Mesenchymal stem cell (in vitro differentiated cells and primary cell): ENCODE measurements at regions not wholly inside any gene's neighbourhood (a gene's known extent, or its start where the extent isn't known, plus 50 kb on each side); places are given as distances from the start of the nearest gene placed in this dataset.

Experiments used
- DNase-seq: peaks from one replicate; pipeline ENCODE4 v3.0.0-alpha.2; 2013
- H2AFZ ChIP-seq: one replicate; pipeline ENCODE4 v1.6.1; 2013; ENCODE audit warnings: low read depth, mild to moderate bottlenecking, control low read depth, inconsistent platforms, low read length, moderate library complexity
- H2AK5ac ChIP-seq: 2 replicates; pipeline ENCODE4 v1.6.1; 2013; ENCODE audit warnings: low read length, moderate library complexity, mild to moderate bottlenecking, inconsistent platforms; ENCODE audit not compliant: severe bottlenecking
- H2BK120ac ChIP-seq: one replicate; pipeline ENCODE4 v1.6.1; 2013; ENCODE audit warnings: low read depth, mild to moderate bottlenecking, inconsistent platforms, low read length, moderate library complexity
- H2BK12ac ChIP-seq, 2 experiments: one replicate each; pipeline ENCODE4 v1.6.1; 2013; ENCODE audit warnings: inconsistent platforms in 2 of 2, low read length in 2 of 2, mild to moderate bottlenecking in 2 of 2, moderate library complexity in 2 of 2, control low read depth in 1 of 2
- H2BK15ac ChIP-seq: one replicate; pipeline ENCODE4 v1.6.1; 2013; ENCODE audit warnings: mild to moderate bottlenecking, low read depth, inconsistent platforms; ENCODE audit not compliant: poor library complexity, severe bottlenecking
- H2BK5ac ChIP-seq: 2 replicates; pipeline ENCODE4 v1.6.1; 2013; ENCODE audit warnings: low read depth, mild to moderate bottlenecking, low read length, control low read depth, inconsistent platforms; ENCODE audit not compliant: poor library complexity, severe bottlenecking
- H3K14ac ChIP-seq, 2 experiments: one replicate each; pipeline ENCODE4 v1.6.1; 2013; ENCODE audit warnings: inconsistent platforms in 2 of 2, low read length in 2 of 2, control low read depth in 1 of 2, mild to moderate bottlenecking in 1 of 2, moderate library complexity in 1 of 2
- H3K18ac ChIP-seq, 2 experiments: one replicate each; pipeline ENCODE4 v1.6.1; 2013; ENCODE audit warnings: inconsistent platforms in 2 of 2, low read length in 2 of 2, control low read depth in 1 of 2, low read depth in 1 of 2, mild to moderate bottlenecking in 1 of 2
- H3K23ac ChIP-seq, 2 experiments: one replicate each; pipeline ENCODE4 v1.6.1; 2013; ENCODE audit warnings: inconsistent platforms in 2 of 2, low read length in 2 of 2, mild to moderate bottlenecking in 2 of 2, moderate library complexity in 2 of 2, control low read depth in 1 of 2
- H3K27ac ChIP-seq: 2 replicates; pipeline ENCODE4 v1.5.1; 2013; ENCODE audit warnings: mild to moderate bottlenecking, moderate library complexity, low read length, control low read depth, inconsistent platforms; ENCODE audit not compliant: poor library complexity, severe bottlenecking
- H3K27me3 ChIP-seq, 2 experiments: 2 replicates each; pipeline versions ENCODE4 v1.6.1 to v1.7.0; 2013; ENCODE audit warnings: low read length in 2 of 2, mild to moderate bottlenecking in 2 of 2, moderate library complexity in 2 of 2, control low read depth in 1 of 2, inconsistent platforms in 1 of 2; ENCODE audit not compliant: control insufficient read depth in 1 of 2, insufficient read depth in 1 of 2
- H3K36me3 ChIP-seq, 2 experiments: 2 replicates each; pipeline versions ENCODE4 v1.6.1 to v1.7.0; 2013; ENCODE audit warnings: low read length in 2 of 2, control low read depth in 1 of 2, inconsistent platforms in 1 of 2, low read depth in 1 of 2, mild to moderate bottlenecking in 1 of 2; ENCODE audit not compliant: insufficient read depth in 2 of 2, control insufficient read depth in 1 of 2
- H3K4ac ChIP-seq, 2 experiments: one replicate each; pipeline ENCODE4 v1.6.1; 2013; ENCODE audit warnings: inconsistent platforms in 2 of 2, low read length in 2 of 2, mild to moderate bottlenecking in 2 of 2, moderate library complexity in 2 of 2, control low read depth in 1 of 2, low read depth in 1 of 2
- H3K4me1 ChIP-seq: 2 replicates; pipeline ENCODE4 v1.6.1; 2013; ENCODE audit warnings: low read depth, low read length, control low read depth; ENCODE audit not compliant: control insufficient read depth, insufficient read depth
- H3K4me2 ChIP-seq: 2 replicates; pipeline ENCODE4 v1.6.1; 2013; ENCODE audit warnings: low read length, mild to moderate bottlenecking, inconsistent platforms; ENCODE audit not compliant: poor library complexity, severe bottlenecking
- H3K4me3 ChIP-seq, 2 experiments: 2 replicates each; pipeline versions ENCODE4 v1.5.1 to v1.7.0; 2013; ENCODE audit warnings: low read length in 2 of 2, mild to moderate bottlenecking in 2 of 2, control low read depth in 1 of 2, low read depth in 1 of 2; ENCODE audit not compliant: insufficient read depth in 1 of 2
- H3K79me1 ChIP-seq: replicated peaks from 2 replicates; pipeline ENCODE4 v1.6.1; 2013; ENCODE audit warnings: mild to moderate bottlenecking, control low read depth, low read length, inconsistent platforms; ENCODE audit not compliant: poor library complexity, severe bottlenecking
- H3K9ac ChIP-seq: 2 replicates; pipeline ENCODE4 v1.7.0; 2013; ENCODE audit warnings: mild to moderate bottlenecking, low read length, moderate library complexity
- H3K9me3 ChIP-seq: 2 replicates; pipeline ENCODE4 v1.7.0; 2013; ENCODE audit warnings: mild to moderate bottlenecking, low read length; ENCODE audit not compliant: control insufficient read depth
- H4K8ac ChIP-seq: one replicate; pipeline ENCODE4 v1.6.1; 2013; ENCODE audit warnings: inconsistent platforms, mild to moderate bottlenecking, low read length, moderate library complexity
- H4K91ac ChIP-seq: one replicate; pipeline ENCODE4 v1.6.1; 2013; ENCODE audit warnings: mild to moderate bottlenecking, low read length, inconsistent platforms
- WGBS: methylation state at CpG from one replicate; pipeline ENCODE4 v1.1.7; 2013; ENCODE audit warnings: mixed read lengths; 5-methylcytosine and 5-hydroxymethylcytosine counted together

DNA sequence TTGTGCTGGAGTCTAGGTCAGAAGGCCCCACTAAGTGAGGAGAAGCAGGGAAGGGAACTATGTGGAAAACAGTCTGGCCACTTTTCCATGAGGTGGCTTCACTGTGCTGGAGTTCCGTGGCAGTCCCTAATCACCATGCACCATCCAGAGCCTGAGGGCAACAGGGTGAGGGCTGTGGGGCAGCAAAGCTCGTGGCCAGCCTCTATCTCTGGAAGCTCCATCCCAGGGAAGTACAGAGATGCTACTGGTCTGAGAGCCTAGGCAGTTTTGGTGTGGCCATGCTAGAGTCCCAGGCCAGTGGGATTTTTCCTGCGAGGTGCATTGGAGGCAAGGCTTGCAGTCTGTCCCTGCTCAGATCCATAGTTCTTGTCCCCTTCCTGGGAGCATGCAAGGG lies 157.3 kb upstream of the LRRC7 start:
- Histone ChIP-seq H3K79me1 (no peaks in the 10 kb centered on the region), H3K9me3 (no peaks in the 10 kb centered on the region), H2BK5ac (no peak overlapping the region), H3K4me2 (no peak overlapping the region), H2AFZ (no peak overlapping the region), H4K8ac (no peak overlapping the region), H4K91ac (peak overlapping the region; percentile 8), H2BK15ac (no peak overlapping the region), H3K27ac (no peak overlapping the region), H3K4me1 (peaks cover 5% of the 10 kb centered on the region), H2AK5ac (no peak overlapping the region), H3K14ac (no peak overlapping the region), H3K27me3 (no peaks in the 10 kb centered on the region), H2BK12ac (no peak overlapping the region), H3K4ac (no peak overlapping the region), H3K23ac (no peak overlapping the region), H2BK120ac (no peak overlapping the region), H3K18ac (no peak overlapping the region), H3K4me3 (no peak overlapping the region), H3K9ac (no peak overlapping the region), H3K36me3 (no peaks in the 10 kb centered on the region)
- 77% methylated on average over 3 of the region's 3 CpGs for WGBS
- DNase-seq = no peak

DNA sequence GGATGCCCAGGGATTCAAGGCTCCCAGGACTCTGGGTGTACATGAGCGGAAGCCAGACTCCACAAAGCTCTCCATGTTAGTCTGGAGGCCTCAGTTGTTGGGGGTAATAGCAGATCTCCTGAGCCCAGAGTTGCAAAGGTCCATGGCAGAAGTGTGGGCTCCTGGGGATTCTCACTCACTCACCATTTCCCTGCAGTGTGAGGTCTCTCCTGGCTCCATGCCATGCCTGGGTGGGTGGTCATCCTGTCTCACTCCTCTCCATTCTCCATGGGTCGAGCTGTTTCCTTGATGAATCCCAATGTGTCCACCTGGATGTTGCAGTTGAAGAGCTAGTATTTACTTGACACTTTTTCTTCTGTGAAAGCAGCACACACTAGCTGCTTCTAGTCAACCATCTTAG lies 156.8 kb upstream of the LRRC7 start:
- H3K4me2 ChIP-seq = no peak overlapping the region
- H3K79me1 ChIP-seq = no peaks in the 10 kb centered on the region
- H2AK5ac ChIP-seq = no peak overlapping the region
- H2BK12ac ChIP-seq = no peak overlapping the region
- no peak overlapping the region for H3K18ac ChIP-seq
- no peak overlapping the region for H3K9ac ChIP-seq
- peaks cover 5% of the 10 kb centered on the region for H3K4me1 ChIP-seq
- H4K91ac ChIP-seq = peak overlapping the region; percentile 8
- no peak overlapping the region for H3K14ac ChIP-seq
- H2BK120ac ChIP-seq = no peak overlapping the region
- H4K8ac ChIP-seq = no peak overlapping the region
- no peak overlapping the region for H3K4ac ChIP-seq
- H2AFZ ChIP-seq = no peak overlapping the region
- H2BK15ac ChIP-seq = no peak overlapping the region
- no peaks in the 10 kb centered on the region for H3K27me3 ChIP-seq
- H2BK5ac ChIP-seq = no peak overlapping the region
- no peak overlapping the region for H3K27ac ChIP-seq
- H3K9me3 ChIP-seq = no peaks in the 10 kb centered on the region
- no peak overlapping the region for H3K23ac ChIP-seq
- 68% methylated on average over 2 of the region's 2 CpGs for WGBS
- no peak overlapping the region for H3K4me3 ChIP-seq
- H3K36me3 ChIP-seq = no peaks in the 10 kb centered on the region
- DNase-seq = no peak

DNA sequence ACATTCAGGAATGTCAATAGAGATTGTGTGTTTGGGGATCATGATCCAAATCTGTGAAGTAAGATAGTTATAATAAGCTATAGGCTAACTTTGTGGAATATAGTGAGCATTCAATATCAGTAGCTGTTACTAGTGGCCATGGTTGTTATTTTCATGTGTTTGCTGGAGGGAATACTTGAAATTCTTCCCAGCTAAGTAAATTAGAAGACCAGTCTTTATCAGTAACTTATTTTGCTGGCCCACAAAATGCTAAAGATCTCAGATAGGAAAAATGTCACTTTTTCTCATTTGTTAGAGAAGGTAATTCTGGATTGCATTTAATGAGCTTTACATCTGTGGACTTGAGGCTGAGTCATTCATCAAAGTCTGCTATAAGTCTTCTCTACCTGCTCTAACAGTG lies 156.1 kb upstream of the LRRC7 start:
- no peaks in the 10 kb centered on the region for H3K9me3 ChIP-seq
- H3K23ac ChIP-seq = no peak overlapping the region
- no peaks in the 10 kb centered on the region for H3K27me3 ChIP-seq
- H2AFZ ChIP-seq = no peak overlapping the region
- no peak overlapping the region for H3K9ac ChIP-seq
- no peak overlapping the region for H2BK15ac ChIP-seq
- H3K27ac ChIP-seq = peak overlapping the region; percentile 75
- H2BK12ac ChIP-seq = no peak overlapping the region
- no peak overlapping the region for H2AK5ac ChIP-seq
- H3K4me2 ChIP-seq = no peak overlapping the region
- H3K36me3 ChIP-seq = no peaks in the 10 kb centered on the region
- no peak overlapping the region for H2BK5ac ChIP-seq
- DNase-seq = no peak
- H3K14ac ChIP-seq = no peak overlapping the region
- peaks cover 5% of the 10 kb centered on the region for H3K4me1 ChIP-seq
- H2BK120ac ChIP-seq = no peak overlapping the region
- H3K4ac ChIP-seq = no peak overlapping the region
- no peak overlapping the region for H4K8ac ChIP-seq
- H3K18ac ChIP-seq = no peak overlapping the region
- H3K79me1 ChIP-seq = no peaks in the 10 kb centered on the region
- H4K91ac ChIP-seq = no peak overlapping the region
- H3K4me3 ChIP-seq = no peak overlapping the region

DNA sequence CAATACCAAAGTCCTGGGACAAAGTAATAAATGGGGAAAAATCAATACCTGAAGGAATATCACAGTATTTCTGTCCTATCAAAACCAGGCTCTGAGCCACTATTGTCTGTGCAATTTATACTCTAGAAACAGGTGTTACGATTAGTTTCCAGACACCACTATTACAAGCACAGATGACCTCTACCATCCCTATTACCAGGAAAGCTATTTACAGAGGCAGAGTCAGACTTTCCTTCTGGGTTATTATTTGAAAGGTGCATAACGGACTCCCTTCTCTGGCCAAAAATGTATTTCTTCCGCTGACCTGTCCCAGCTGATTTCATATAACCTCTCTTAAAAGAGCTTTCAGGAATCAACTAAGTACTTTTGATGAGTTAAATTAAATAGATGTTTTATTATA lies 154.6 kb upstream of the LRRC7 start:
- Histone ChIP-seq H2AK5ac (no peak overlapping the region), H3K9ac (no peak overlapping the region), H2BK5ac (no peak overlapping the region), H4K91ac (no peak overlapping the region), H2BK120ac (no peak overlapping the region), H3K27me3 (no peaks in the 10 kb centered on the region), H2BK15ac (no peak overlapping the region), H2BK12ac (no peak overlapping the region), H2AFZ (no peak overlapping the region), H3K4me1 (peaks cover 5% of the 10 kb centered on the region), H3K18ac (no peak overlapping the region), H3K4ac (no peak overlapping the region), H4K8ac (no peak overlapping the region), H3K4me2 (no peak overlapping the region), H3K36me3 (no peaks in the 10 kb centered on the region), H3K27ac (no peak overlapping the region), H3K14ac (no peak overlapping the region), H3K9me3 (no peaks in the 10 kb centered on the region), H3K79me1 (no peaks in the 10 kb centered on the region), H3K23ac (no peak overlapping the region), H3K4me3 (no peak overlapping the region)
- no peak for DNase-seq
- 100% methylated on average over 1 of the region's 3 CpGs for WGBS
